ENCODE measurements at regions not wholly inside any gene's neighbourhood (a gene's known extent, or its start where the extent isn't known, plus 50 kb on each side); places are given as distances from the start of the nearest gene placed in this dataset.

DNA sequence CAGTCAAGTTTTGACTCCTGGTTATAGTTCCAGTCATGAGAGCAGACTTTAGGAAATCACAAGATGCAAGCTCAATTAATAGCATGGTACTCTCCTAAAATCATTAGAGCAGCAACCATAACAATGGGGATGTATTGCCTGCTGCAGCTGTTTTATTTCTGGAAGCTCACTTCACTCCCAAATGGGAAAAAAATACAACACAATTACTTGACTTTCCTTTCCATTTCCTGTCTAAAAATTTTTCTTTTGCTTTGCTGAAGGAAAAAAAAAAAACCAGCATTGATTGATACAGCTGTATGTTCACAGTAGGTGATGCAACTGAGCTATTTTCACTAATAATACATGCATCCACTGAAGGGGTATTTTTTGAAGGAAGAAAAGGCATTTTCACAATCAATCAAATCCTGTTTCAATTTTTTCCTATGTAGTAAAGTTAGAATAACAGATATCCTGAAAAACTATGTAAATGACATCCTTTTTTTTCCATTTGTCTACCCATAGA, 143.9 kb upstream of the NOVA1 start:
- no peaks in the 10 kb centered on the region for H3K27me3 ChIP-seq (replicated peaks; ENCODE audit: insufficient read depth, low read depth, low read length, poor library complexity)
- H3K4me3 ChIP-seq (ENCODE audit: low read depth, low read length, poor library complexity, severe bottlenecking), result no peak overlapping the region
- TF ChIP-seq, protein P1, sequence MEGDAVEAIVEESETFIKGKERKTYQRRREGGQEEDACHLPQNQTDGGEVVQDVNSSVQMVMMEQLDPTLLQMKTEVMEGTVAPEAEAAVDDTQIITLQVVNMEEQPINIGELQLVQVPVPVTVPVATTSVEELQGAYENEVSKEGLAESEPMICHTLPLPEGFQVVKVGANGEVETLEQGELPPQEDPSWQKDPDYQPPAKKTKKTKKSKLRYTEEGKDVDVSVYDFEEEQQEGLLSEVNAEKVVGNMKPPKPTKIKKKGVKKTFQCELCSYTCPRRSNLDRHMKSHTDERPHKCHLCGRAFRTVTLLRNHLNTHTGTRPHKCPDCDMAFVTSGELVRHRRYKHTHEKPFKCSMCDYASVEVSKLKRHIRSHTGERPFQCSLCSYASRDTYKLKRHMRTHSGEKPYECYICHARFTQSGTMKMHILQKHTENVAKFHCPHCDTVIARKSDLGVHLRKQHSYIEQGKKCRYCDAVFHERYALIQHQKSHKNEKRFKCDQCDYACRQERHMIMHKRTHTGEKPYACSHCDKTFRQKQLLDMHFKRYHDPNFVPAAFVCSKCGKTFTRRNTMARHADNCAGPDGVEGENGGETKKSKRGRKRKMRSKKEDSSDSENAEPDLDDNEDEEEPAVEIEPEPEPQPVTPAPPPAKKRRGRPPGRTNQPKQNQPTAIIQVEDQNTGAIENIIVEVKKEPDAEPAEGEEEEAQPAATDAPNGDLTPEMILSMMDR (conservative IDR thresholded peaks at IDR 0.05; ENCODE audit: low read depth, low read length), result no peak
- no peak for TF ChIP-seq EZH2 (IDR thresholded peaks at IDR 0.05; ENCODE audit: borderline replicate concordance, low read depth, low read length, poor library complexity, severe bottlenecking)
- no peak for DNase-seq (ENCODE audit: low spot score)
- CTCF ChIA-PET, result no interaction called here
- no peaks in the 10 kb centered on the region for H3K4me1 ChIP-seq (ENCODE audit: insufficient read depth, low read length, poor library complexity, severe bottlenecking)
- H3K9me3 ChIP-seq (ENCODE audit: low read depth, low read length, poor library complexity, severe bottlenecking), result no peaks in the 10 kb centered on the region
- no TSS peak for BruUV-seq (replicated peaks)
- no peak overlapping the region for H3K27ac ChIP-seq (ENCODE audit: low read depth, low read length, poor library complexity, severe bottlenecking)
- POLR2A ChIA-PET (ENCODE audit: low non-redundant PET), result no interaction called here
- intact Hi-C loops (cut with micrococcal nuclease; ENCODE audit: unreplicated experiment), result no loop called here
- no peaks in the 10 kb centered on the region for H3K36me3 ChIP-seq (ENCODE audit: insufficient read depth, low read length, poor library complexity, severe bottlenecking)

DNA sequence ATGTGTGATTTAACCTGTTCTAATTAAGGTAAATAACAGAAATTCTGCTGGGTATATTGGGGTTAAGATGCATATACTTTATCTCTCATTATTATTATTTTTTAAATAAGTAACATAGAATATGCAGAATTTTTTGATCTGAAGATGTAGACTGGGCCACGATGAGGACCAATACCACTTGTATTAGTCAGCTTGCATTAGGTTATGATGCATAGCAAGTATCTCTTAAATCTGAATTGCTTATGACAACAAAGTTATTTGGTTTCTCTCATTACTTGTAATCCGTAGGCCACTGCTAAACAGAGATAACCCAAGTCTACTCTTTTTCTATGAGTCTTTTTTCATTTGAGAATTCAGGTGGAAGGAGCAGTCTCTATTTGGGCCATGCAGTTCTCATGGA, 145.5 kb upstream of the NOVA1 start:
- no peak for DNase-seq (ENCODE audit: low spot score)
- ChIA-PET CTCF (no interaction called here), POLR2A (ENCODE audit: low non-redundant PET) (no interaction called here)
- no peaks in the 10 kb centered on the region for H3K36me3 ChIP-seq (ENCODE audit: insufficient read depth, low read length, poor library complexity, severe bottlenecking)
- H3K9me3 ChIP-seq (ENCODE audit: low read depth, low read length, poor library complexity, severe bottlenecking), result no peaks in the 10 kb centered on the region
- H3K27ac ChIP-seq (ENCODE audit: low read depth, low read length, poor library complexity, severe bottlenecking), result no peak overlapping the region
- intact Hi-C loops (cut with micrococcal nuclease; ENCODE audit: unreplicated experiment), result no loop called here
- no peak for TF ChIP-seq EZH2 (IDR thresholded peaks at IDR 0.05; ENCODE audit: borderline replicate concordance, low read depth, low read length, poor library complexity, severe bottlenecking)
- TF ChIP-seq, protein P1 (conservative IDR thresholded peaks at IDR 0.05; ENCODE audit: low read depth, low read length), result no peak
- no TSS peak for BruUV-seq (replicated peaks)
- H3K4me3 ChIP-seq (ENCODE audit: low read depth, low read length, poor library complexity, severe bottlenecking), result no peak overlapping the region
- no peaks in the 10 kb centered on the region for H3K27me3 ChIP-seq (replicated peaks; ENCODE audit: insufficient read depth, low read depth, low read length, poor library complexity)
- no peaks in the 10 kb centered on the region for H3K4me1 ChIP-seq (ENCODE audit: insufficient read depth, low read length, poor library complexity, severe bottlenecking)

DNA sequence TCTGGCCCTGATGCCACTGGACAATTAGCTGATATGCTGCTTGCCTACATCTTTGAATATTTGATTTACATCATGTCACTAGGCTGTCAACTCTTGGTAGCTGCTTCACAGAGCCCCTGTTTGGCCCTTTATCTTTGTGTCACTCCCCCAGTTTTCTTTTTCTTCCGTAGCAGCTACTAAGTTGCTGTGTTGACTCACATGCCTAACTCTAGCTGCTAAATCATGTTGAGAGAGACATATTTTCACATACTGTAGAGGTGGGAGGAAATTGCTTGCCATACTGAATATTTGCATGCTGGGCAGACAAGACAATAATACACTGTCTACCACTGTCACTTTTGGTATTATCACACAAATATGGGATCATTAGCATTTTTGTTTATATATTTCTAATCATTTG, 147.1 kb upstream of the NOVA1 start:
- Histone ChIP-seq H3K9me3 (ENCODE audit: low read depth, low read length, poor library complexity, severe bottlenecking) (no peaks in the 10 kb centered on the region), H3K4me1 (ENCODE audit: insufficient read depth, low read length, poor library complexity, severe bottlenecking) (no peaks in the 10 kb centered on the region), H3K27me3 (replicated peaks; ENCODE audit: insufficient read depth, low read depth, low read length, poor library complexity) (no peaks in the 10 kb centered on the region), H3K4me3 (ENCODE audit: low read depth, low read length, poor library complexity, severe bottlenecking) (no peak overlapping the region), H3K27ac (ENCODE audit: low read depth, low read length, poor library complexity, severe bottlenecking) (no peak overlapping the region), H3K36me3 (ENCODE audit: insufficient read depth, low read length, poor library complexity, severe bottlenecking) (no peaks in the 10 kb centered on the region)
- ChIA-PET CTCF (no interaction called here), POLR2A (ENCODE audit: low non-redundant PET) (no interaction called here)
- intact Hi-C loops (cut with micrococcal nuclease; ENCODE audit: unreplicated experiment), result no loop called here
- DNase-seq (ENCODE audit: low spot score), result no peak
- no TSS peak for BruUV-seq (replicated peaks)
- TF ChIP-seq EZH2 (IDR thresholded peaks at IDR 0.05; ENCODE audit: borderline replicate concordance, low read depth, low read length, poor library complexity, severe bottlenecking), result no peak
- TF ChIP-seq, protein P1 (conservative IDR thresholded peaks at IDR 0.05; ENCODE audit: low read depth, low read length), result no peak

All from A673 (cell line).